ENCODE measurements at regions not wholly inside any gene's neighbourhood (a gene's known extent, or its start where the extent isn't known, plus 50 kb on each side); places are given as distances from the start of the nearest gene placed in this dataset.

DNA sequence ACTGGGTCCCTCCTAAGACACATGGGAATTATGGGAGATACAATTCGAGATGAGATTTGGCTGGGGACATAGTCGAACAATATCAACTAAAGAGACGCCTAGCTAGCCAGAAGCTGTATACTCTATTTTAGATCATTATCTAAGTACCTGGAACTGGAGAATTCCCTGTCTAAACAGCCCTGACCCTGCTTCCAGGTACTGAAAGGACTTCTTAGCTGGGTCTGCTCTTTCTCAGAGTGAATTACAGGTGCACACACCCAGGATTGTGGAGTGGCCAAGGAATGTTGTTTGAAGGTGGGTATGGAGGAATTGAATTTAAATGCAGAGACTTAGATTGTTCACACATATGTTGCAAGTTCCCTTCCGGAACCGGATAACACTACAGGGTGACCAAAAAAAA is 733.0 kb downstream of the RPS29 start:
- no peak for DNase-seq (ENCODE audit: low read depth)
- no peak overlapping the region for H3K4me3 ChIP-seq (ENCODE audit: low read length)
- TF ChIP-seq, protein P1, sequence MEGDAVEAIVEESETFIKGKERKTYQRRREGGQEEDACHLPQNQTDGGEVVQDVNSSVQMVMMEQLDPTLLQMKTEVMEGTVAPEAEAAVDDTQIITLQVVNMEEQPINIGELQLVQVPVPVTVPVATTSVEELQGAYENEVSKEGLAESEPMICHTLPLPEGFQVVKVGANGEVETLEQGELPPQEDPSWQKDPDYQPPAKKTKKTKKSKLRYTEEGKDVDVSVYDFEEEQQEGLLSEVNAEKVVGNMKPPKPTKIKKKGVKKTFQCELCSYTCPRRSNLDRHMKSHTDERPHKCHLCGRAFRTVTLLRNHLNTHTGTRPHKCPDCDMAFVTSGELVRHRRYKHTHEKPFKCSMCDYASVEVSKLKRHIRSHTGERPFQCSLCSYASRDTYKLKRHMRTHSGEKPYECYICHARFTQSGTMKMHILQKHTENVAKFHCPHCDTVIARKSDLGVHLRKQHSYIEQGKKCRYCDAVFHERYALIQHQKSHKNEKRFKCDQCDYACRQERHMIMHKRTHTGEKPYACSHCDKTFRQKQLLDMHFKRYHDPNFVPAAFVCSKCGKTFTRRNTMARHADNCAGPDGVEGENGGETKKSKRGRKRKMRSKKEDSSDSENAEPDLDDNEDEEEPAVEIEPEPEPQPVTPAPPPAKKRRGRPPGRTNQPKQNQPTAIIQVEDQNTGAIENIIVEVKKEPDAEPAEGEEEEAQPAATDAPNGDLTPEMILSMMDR (conservative IDR thresholded peaks at IDR 0.05; ENCODE audit: low read length): no peak

DNA sequence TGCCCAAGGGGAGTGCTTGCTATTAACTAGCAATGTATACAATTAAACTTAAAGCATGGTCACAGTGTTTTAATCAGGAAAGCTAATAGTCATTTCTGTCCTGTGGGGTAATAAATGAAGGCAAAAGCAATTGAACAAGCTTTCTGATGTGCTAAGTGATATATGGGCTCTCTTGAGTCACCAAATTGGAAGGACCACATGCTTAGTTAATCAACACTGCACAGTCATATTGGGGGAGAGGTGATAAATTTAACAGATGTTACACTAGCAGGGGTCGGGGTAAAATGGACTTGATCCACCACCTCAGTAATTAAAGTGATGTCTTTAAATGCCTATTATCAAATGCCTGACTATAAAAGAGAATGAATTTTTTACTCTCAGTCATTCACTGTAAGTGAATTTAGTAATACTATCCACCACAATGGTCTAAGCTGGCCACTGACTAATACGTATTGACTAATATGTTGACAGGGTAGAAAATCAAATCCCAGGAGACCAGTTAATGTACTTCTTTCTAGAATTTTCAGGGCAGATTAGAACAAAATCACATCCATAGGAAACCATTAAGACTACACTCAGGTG is 736.3 kb downstream of the RPS29 start:
- DNase-seq (ENCODE audit: low read depth): no peak
- no peak overlapping the region for H3K4me3 ChIP-seq (ENCODE audit: low read length)
- TF ChIP-seq, protein P1 (conservative IDR thresholded peaks at IDR 0.05; ENCODE audit: low read length): no peak

DNA sequence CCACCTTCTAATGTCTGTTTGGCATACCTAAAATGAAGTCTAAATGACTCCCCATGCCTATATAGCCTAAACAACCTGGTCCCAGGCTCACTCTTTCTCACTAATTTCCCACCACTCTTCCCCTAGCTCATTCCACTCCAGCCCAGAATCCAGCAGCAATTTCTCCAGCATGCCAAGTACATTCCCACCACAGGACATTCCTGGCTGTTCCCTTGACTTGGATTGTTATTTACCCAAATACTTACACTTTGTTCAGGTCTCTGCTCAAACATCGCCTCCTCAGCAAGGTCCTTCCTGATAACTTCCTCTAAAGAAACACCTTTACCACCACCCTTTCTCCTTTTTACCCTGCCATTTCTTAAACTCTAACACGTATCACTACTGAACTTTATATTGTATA is 743.4 kb downstream of the RPS29 start:
- no peak for DNase-seq (ENCODE audit: low read depth)
- H3K4me3 ChIP-seq (ENCODE audit: low read length): no peak overlapping the region
- TF ChIP-seq, protein P1 (conservative IDR thresholded peaks at IDR 0.05; ENCODE audit: low read length): no peak

DNA sequence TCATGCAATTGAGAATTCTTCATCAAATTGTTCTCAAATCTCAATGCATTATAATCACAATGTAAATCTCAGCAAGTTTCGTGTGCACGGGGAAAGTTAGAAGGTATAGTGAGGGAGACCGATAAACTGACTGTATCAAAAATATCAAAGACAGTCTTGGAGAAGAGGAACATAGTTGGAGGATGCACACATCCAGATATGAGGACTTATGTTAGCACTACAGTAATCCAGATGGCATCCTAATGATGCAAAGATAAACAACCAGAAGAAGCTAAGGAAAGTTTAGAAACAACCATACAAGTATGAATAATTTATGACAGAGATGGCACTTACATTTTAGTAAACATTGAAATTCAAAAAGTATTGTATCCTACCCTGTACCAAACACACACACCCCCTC is 760.1 kb downstream of the RPS29 start:
- no peak for DNase-seq (ENCODE audit: low read depth)
- TF ChIP-seq, protein P1 (conservative IDR thresholded peaks at IDR 0.05; ENCODE audit: low read length): no peak
- H3K4me3 ChIP-seq (ENCODE audit: low read length): no peak overlapping the region

DNA sequence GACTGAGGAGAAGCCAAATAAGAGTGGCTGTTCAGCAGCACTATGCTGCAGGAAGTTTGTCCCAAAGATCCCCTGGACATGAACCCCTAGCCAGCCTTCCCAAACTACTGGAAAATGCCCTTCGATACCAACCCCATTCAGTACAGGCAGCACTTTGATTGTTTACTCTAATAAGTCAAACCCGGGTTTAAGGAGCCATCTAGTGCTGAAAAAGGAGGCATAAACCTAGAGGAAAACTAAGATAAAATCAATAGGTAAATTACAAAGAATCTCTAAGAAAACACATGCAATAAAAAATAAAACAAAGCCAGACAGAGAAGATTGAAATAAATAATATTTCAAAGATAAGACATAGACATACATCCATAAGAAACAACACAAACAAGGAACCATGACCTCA is 771.6 kb downstream of the RPS29 start:
- TF ChIP-seq, protein P1 (conservative IDR thresholded peaks at IDR 0.05; ENCODE audit: low read length): no peak
- no peak for DNase-seq (ENCODE audit: low read depth)
- H3K4me3 ChIP-seq (ENCODE audit: low read length): no peak overlapping the region

DNA sequence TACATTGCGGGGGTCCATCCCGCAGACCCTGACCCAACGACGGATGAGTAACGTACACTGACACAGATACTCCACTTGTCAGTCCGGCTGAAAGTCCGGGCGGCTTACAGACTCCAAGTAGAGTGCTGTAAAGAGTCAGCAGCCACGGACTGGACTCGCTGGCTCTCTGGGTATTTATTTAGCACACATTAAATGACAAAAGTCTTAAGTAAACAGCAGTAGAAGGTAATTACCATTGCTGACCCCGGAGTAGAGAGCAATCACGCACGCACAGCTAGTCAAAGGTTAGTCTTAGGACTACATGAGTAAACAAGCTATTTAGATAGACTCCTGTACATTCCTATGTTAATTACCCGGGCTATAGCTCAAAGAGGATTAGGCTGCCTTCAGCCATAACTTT is 780.9 kb downstream of the RPS29 start:
- DNase-seq (ENCODE audit: low read depth): no peak
- TF ChIP-seq, protein P1 (conservative IDR thresholded peaks at IDR 0.05; ENCODE audit: low read length): no peak
- H3K4me3 ChIP-seq (ENCODE audit: low read length): no peak overlapping the region

DNA sequence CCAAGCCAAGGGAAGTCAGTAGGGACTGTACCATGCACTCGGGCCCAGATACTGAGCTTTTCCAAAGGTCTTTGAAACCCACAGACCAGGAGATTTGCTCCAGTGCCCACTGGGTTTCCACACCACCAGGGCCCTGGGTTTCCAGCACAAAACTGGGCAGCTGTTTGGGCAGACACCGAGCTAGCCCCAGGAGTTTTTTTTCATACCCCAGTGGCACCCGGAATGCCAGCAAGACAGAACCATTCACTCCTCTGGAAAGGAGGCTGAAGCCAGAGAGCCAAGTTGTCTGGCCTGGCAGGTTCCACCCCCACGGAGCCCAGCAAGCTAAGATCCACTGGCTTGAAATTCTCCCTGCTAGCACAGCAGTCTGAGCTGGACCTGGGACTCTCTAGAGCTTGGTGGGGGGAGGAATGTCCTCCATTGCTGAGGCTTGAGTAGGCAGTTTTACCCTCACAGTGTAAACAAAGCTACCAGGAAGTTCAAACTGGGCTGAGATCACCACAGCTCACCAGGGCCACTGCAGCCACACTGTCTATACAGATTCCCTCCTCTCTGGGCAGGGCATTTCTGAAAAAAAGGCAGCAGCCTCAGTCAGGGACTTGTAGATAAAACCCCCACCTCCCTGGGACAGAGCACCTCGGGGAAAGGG is 793.7 kb downstream of the RPS29 start:
- DNase-seq (ENCODE audit: low read depth): no peak
- no peak overlapping the region for H3K4me3 ChIP-seq (ENCODE audit: low read length)
- TF ChIP-seq, protein P1 (conservative IDR thresholded peaks at IDR 0.05; ENCODE audit: low read length): no peak

Data from AG10803 (cell line).